Heart left ventricle (tissue), 13 donors: ENCODE measurements at regions not wholly inside any gene's neighbourhood (a gene's known extent, or its start where the extent isn't known, plus 50 kb on each side); places are given as distances from the start of the nearest gene placed in this dataset.

Experiments
- POLR2A ChIP-seq, 2 donors: fragments of 450-650 bp; IDR thresholded peaks; one replicate each; pipeline ENCODE4 v1.6.1; 2017; ENCODE audit warnings: antibody characterized with exemption in 2 of 2, mild to moderate bottlenecking in 2 of 2, moderate library complexity in 2 of 2
- TF ChIP-seq, protein P1 (sequence below), 12 donors: fragments of 200-600 bp; sonication (generic) in 4 of 12; IDR thresholded peaks; one replicate each; pipeline versions ENCODE4 v1.5.0 to v1.8.0; 2018 to 2022; ENCODE audit warnings: antibody characterized with exemption in 12 of 12, mild to moderate bottlenecking in 5 of 12
- donor health status: ischemic (EF 13 %, LVEDD 7.1; RV severe dilation, severe dysfunction).
- donor health status: DM: no; HTN: yes; CAD: no.
- donor health status: DM: no; HTN: no; CAD: no.
- donor health status: ischemic (EF 25% LVEDD 6.9; RV normal size, moderate dysfunction).
- donor health status: ischemic (EF 25% LVEDD 5.7; RV mildly dilated, moderate dysfunction).
- donor health status: ischemic (EF 35%, LVEDD 5.7; RV mildly dilated, moderate dysfunction).
- donor health status: nonischemic (EF 11% LVEDD 7.7; RV severe dilation, severe dysfunction).
- donor health status: DM: yes; HTN: yes; CAD: no.
- donor health status: PGD.
- donor health status: ischemic (EF 29% LVEDD 5.4; RV normal size, mild dysfunction).
- donor health status: nonischemic (EF 23%, LVEDD 6.1; RV moderate dilation, normal function).

DNA sequence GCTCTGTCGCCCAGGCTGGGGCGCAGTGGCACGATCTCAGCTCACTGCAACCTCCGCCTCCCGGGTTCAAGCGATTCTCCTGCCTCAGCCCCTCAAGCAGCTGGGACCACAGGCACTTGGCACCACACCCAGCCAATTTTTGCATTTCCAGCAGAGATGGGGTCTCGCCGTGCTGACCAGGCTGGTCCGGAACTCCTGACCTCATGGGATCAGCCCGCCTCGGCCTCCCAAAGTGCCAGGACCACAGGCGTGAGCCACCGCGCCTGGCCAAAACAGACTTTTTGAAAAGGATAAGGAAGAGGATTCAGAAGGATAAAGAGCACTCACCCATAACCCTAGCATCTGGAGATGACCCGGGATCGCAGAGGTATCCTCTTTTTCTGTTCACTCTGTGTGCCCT lies 224.5 kb upstream of the AGTR2 start:
- TF ChIP-seq, protein P1, sequence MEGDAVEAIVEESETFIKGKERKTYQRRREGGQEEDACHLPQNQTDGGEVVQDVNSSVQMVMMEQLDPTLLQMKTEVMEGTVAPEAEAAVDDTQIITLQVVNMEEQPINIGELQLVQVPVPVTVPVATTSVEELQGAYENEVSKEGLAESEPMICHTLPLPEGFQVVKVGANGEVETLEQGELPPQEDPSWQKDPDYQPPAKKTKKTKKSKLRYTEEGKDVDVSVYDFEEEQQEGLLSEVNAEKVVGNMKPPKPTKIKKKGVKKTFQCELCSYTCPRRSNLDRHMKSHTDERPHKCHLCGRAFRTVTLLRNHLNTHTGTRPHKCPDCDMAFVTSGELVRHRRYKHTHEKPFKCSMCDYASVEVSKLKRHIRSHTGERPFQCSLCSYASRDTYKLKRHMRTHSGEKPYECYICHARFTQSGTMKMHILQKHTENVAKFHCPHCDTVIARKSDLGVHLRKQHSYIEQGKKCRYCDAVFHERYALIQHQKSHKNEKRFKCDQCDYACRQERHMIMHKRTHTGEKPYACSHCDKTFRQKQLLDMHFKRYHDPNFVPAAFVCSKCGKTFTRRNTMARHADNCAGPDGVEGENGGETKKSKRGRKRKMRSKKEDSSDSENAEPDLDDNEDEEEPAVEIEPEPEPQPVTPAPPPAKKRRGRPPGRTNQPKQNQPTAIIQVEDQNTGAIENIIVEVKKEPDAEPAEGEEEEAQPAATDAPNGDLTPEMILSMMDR (IDR thresholded peaks at IDR 0.05), result no peak
- no peak for TF ChIP-seq POLR2A (IDR thresholded peaks at IDR 0.05)
